ENCODE measurements at regions not wholly inside any gene's neighbourhood (a gene's known extent, or its start where the extent isn't known, plus 50 kb on each side); places are given as distances from the start of the nearest gene placed in this dataset.
A peak's percentile ranks its signal among the peaks of the same experiment; 100 is the strongest.
"Not testable (repeated sequence)": the region's sequence is repeated elsewhere in the genome, so short reads cannot be mapped to it uniquely, and the experiment has no call there.

DNA sequence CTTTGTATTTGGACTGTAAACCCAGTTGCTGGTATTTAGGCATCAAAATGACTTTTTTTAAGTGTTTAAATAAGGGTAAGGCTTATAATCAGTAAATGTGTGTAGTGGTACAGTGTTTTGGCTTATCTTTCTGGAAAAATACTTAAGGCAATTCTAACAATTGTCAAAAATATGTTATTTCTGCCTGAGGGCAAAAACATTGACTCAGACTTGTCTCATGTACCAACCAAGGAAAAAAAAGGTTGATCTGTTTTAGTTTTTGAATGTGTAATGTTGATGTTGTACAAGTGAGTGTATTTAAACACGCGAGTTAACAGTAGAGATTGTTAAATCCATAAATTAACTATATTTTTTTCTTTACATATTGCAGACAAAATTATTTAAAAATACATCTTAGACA is 277.8 kb upstream of the TYRP1 start:
- no peak for DNase-seq

DNA sequence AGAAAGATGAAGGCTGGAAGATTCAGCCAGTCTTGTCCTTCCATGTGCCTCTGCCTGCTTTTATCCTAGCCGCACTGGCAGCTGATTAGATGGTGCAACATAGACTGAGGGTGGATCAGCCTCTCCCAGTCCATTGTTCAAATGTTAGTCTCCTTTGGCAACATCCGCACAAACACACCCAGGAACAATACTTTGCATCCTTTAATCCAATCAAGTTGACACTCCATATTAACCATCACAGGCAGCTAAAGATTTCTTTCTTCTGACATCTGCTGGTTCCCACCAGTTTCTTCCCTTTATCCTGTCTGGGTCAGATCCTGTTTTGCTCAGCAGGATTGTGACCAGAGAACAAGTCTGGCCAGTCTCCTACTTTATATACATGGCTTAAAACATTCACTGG is 276.5 kb upstream of the TYRP1 start:
- no peak for DNase-seq

DNA sequence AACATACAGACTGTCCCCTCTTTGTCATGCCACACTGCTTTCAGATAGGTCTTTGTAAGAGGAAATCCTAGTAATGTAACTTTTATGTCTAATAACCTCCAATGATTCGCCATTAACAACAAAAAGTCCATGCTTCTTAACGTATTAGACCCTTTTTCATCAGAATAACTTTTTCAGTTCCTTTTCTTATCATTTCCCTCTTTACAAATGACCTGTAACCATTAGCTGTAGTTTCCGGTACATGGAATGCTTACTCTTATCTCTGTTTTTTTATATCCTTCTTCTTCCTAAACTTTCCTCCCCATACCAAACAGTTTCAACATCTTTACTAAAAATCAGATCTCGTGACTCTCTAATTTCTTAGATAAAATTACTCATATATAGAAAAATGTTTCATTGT is 268.9 kb upstream of the TYRP1 start:
- DNase-seq = no peak

DNA sequence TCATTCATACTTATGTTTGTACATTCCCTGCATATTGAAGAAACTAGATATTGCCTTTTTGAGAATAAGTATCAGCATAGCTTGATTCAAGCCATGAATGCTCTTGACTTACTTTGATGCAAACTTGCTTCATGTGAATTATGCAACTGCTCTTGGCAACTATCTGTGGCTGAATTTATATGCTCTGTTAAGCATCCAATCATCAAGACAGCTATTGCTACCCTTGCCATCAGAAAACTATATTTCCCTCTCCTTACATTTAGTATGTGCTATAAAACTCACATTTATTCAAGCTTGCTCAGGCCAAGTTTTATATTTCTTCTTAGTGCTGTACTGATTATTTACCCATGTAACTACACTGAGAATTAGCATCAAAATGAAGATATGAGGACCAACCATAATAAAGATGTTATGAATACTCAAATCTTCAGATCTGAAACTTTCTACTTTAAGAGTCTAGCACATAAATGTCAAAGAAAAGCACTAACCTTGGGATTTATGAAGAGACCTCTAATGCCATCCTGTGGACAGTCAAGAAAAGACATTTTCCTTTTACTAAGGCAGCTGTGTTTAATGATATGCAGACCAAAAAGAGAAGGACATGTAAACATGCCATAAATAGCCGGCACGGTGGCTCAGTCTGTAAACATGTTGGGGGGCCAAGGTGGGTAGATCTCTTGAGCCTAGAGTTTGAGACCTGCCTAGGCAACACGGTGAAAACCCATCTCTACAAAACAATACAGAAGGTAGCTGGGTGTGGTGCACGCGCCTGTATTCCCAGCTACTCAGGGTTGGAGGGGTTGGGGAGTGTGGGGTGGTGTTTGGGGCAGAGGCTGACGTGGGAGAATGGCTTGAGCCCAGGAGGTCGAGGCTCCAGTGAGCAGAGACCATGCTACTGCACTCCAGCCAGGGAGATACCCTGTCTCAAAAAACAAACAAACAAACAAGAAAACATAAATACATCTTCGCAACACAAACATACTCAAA is 267.0 kb upstream of the TYRP1 start:
- peak; percentile 7 to 26 (median 8) for DNase-seq

DNA sequence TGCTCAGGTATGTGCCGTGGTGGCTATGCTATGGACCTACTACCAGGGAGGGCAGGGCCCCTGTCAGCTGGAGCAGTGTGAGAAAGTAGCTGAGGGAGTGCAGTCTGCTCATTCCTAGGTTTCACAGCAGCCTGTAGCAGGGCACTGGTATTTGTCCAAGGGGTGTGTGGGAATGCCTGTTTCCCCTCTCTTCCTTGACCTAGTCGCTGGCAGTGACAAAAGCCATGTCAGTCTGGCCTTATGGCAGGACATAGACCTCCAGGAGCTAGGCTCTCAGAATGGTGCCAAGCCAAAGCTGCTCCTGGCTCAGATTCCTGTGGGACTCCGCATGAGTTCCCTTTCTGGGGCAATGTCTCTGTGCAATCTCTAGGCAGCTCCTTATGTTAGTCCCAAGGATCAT is 253.9 kb upstream of the TYRP1 start:
- no peak for DNase-seq

DNA sequence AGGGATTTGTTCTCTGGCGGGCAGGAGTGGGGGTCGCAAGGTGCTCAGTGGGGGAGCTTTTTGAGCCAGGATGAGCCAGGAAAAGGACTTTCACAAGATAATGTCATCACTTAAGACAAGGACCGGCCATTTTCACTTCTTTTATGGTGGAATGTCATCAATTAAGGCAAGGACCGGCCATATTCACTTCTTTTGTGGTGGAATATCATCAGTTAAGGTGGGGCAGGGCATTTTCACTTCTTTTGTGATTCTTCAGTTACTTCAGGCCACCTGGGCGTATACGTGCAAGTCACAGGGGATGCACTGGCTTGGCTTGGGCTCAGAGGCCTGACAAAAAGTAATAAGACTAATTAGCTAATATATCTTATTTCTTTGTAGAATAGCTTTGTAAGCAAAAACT is 252.1 kb upstream of the TYRP1 start:
- not testable (repeated sequence) for DNase-seq

DNA sequence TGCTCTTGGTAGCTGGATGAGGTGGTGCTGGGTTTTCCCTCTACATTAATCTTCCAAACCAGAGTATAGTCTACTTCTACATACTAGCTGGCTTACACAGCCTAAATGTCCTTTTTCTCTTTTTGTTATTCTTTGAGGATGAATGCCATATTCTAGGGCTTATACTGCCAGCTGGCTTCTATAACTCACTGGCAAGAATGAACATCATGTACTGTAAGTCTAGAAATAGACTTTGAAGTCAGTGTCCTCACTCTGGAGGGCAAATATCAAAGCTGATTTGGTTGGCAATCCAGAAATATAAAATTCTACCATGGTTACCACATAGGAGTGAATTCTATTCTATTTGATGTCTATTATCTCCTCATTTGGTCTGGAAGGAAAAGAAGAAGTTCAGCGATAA is 251.7 kb upstream of the TYRP1 start:
- peak in 1 of 3 donors; percentile 10 for DNase-seq

DNA sequence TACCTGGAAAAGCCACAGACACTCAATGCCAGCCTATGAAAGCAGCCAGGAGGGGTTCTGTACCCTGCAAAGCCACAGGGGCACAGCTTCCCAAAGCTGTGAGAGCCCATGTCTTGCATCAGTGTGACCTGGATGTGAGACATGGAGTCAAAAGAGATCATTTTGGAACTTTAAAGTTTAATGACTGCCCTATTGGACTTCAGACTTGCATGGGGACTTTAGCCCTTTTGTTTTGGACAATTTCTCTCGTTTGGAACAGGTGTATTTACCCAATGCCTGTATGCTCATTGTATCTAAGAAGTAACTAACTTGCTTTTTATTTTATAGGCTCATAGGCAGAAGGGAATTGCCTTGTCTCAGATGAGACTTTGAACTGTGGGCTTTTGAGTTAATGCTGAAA is 244.9 kb upstream of the TYRP1 start:
- no peak for DNase-seq

DNA sequence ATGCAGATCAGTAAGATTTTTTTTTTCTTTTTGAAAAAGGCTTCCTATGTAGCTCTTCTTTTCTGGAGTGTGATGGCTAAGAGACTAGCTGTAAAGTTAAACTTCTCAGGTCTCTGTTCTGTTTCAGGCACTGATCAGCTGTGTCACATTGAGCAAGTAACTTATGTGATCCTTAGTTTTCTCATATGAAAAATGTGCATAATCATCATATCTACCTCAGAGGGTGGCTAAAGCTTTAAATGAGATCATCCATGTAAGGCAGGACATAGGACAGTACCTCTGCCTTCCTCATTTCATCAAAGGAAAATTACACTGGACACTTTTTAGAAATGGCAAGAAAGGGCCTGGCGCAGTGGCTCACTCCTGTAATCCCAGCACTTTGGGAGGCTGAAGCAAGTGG is 235.9 kb upstream of the TYRP1 start:
- DNase-seq = no peak

DNA sequence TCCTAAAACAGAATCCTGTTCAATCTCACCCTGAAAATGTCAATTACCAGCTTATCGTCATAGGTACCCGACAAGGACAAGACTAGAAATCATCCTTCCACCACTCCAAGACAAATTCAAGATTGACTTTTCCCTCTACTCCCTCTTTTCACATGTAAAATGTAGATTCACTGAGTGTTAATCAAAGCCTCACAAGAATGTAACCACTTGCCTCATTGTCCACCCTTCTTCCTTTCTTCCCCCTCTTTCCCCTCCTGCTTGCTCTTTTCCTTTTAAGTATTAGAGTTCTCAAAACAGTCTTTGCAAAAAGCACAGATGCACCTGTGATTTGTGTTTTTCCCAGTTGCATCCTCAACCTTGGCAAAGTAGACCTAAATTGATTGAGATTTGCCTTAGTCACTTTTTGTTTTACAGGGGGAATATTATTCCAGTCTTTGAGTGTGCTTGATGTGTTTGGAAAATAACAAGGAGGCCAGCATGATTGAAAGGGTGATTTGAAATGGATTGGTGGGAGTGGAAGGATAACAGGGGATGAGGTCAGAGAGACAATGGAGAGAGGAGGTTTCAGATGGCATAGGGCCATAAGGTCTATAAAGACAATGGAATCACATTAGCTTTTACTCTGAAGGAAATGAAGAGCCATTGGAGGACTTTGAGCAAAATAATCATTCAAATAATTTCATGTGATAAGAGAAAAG is 231.3 kb upstream of the TYRP1 start:
- no peak for DNase-seq

DNA sequence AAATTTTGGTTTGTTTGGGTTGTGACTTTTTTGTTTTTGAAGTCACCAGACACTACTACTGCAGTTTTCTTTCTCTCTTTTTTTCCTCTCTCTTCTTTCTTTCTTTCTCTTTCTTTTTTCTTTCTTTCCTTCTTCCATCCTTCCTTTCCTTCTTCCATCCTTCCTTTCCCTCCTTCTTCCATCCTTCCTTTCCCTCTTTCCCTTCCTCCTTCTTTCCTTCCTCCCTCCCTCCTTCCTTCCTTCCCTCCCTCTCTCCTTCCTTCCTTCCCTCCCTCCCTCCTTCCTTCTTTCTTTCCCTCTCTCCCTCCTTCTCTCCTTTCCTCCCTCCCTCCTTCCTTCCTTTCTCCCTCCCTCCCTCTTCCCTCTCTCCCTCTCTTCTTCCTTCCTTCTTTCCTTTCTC is 230.3 kb upstream of the TYRP1 start:
- no peak for DNase-seq

DNA sequence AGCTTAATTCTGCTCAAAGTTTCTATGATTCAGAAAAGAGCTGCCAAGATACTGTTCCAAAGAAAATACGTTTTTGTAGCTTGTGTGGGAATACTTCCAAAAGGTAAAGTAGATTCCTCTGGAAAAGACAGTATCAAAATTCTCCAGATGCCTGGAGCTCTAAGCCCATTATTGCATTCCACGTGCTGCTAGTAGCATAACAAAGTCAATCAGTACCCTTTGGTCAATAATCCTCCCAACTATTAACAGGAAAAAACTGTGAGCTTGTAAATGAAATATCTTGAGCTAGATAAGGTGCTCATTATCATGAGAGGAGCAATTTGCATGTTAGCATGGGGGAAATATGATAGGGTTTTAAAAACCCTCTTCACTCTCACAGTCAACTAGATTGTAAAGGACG is 229.5 kb upstream of the TYRP1 start:
- no peak for DNase-seq

DNA sequence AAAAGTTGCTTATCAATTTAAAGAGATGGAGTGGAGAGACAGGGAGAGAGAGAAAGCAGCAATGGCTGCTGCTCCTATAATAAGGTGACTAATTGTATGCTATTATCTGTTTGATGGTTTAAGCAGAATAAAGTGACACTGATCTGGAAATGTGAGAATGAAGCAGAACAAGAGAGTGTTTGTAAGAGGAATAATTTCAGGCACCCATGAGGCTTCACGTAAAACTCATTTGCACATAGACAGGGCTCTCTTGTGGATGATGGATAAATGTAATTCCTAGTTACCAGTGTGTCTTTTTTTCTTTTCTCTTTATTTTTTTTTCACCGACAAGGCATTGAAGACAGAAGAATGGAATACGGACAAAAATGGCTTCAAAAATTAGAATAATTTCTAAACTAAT is 228.8 kb upstream of the TYRP1 start:
- DNase-seq = no peak

DNA sequence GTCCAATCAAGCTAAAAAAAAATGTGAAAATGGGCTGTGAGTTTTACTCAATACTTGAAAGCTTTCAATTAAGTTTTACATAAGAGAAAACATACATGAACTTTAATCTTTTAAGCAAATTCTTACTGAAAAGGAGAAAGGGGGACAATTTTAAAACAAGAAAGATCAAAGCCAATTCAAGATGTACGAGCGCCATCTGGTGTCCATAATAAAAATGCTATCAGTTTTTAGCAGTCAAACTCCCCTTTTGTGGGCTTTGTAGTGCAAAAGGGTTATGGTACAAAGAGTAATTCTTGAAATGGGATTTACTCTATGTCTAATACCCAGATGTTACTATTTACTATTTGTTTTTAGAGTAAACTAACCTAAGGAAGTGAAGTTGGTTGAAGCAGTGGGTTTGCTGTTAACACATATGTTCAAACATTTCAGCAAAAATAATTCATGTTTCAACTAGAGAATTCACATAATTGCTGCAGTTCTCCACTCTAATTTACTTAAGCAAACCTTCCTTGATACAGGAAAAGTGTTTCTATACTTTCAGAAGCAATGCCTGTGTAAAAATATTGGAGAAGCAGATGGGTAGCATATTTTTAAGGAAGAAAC is 228.2 kb upstream of the TYRP1 start:
- peak; percentile 16 to 45 (median 34) for DNase-seq

DNA sequence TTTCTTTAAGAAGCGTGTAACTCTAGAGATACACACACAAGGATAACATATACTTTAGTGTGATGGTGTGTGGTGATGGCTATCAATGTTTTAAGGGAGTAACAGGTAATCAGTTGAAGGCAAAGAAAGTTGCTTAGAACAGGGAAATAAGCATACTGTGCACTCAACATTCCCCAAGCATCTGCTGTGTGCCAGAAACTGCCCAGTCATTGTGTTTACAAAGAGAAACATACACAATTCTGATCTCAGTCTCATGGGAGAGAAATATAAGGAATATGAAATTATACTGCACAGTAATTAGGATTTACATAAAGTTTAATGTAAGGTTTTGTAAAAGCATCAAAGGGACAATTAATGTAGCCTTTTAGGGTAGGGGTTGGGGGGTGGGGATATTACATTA is 224.1 kb upstream of the TYRP1 start:
- DNase-seq = no peak

DNA sequence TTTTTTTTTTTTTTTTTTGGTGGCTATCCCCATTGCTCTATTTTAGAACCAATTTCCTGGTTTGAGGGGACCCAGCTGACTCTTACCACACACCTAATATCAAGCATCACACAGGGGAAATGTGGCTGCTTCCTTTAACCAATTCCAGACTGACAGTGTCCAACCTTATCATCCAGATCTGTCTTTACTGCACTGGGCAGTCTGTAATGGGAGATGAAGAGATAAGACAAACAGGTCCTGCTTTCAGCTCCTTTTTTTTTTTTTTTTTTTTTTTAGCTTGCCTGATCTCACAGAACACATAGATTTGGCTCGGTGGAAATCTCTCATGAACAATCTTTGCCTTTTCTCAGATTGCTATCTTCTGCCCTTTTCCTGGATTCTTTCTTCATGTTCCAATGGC is 198.8 kb upstream of the TYRP1 start:
- DNase-seq = no peak

DNA sequence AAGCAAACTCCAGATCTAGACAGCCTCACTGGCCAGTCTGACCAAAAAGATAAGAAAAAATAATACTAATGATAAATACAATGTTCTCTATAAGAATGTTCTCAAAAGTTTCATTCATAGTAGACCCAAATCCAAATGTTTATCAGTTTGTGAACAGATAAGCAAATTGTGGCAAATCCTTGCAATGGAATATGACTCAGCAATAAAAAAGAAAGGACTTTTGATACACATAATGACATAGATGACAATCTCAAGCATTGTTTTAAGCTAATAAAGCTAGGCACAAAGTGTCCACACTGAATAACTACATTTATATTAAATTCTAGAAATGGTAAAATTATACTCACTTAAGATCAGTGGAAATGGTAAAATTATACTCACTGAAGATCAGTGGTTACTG is 195.4 kb upstream of the TYRP1 start:
- no peak for DNase-seq

DNA sequence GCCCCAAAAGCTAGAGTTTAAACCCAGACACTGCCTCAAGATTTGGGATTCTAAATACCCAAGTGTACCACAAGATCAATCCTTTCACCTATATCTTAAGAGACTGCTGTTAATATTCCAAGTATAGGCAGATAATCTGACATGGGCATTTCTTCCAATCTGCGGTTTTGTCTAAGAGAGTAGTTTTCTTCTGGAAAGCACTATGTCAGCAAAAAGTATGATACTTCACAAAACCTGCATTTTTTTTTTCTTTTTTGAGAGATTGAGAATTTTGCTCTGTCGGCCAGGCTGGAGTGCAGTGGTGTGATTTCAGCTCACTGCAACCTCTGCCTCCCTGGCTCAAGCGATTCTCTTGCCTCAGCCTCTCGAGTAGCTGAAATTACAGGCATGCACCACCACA is 190.7 kb upstream of the TYRP1 start:
- DNase-seq = no peak

DNA sequence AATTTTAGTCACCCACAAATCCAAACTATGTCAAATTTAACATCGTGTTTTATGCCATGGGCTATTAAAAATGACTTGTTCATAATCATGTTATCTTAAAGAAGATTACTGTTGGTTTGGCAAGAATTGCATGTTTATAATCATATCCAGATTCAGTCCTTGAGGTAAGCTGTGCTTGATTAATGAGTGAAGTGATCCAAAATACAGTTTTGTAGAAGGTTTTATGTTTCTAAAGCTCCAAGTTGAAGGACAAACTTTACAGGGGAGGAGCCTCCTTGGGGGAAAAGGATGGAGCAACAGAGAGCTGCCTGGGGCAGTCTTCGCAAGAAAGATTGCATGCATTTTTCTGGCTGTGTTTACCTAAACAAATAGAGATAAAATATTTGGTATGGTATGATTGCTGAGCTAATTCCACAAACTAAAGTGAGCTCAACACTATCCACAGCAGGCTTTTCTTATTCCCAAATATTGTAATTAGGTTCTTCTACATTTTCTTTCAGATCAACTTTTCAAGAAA is 189.5 kb upstream of the TYRP1 start:
- peak in 1 of 3 donors; percentile 14 for DNase-seq

DNA sequence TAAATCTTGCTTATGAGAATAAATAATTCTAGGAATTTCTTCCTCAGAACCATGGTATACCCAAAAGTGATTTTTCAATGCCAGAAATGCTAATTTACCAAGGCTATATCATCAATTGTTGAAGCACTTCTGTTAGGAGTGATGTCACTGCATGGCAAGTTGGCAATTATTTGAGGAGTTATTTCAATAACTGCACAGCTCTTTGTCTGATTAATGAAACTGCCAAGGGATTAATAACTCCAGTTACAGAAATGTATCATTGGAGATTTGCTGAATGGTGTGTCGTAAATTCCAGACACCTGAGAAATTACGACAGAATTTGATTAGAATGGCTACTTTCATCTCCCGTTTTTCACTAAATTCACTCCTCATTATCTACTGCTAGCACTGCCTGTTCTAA is 182.6 kb upstream of the TYRP1 start:
- DNase-seq = no peak

DNA sequence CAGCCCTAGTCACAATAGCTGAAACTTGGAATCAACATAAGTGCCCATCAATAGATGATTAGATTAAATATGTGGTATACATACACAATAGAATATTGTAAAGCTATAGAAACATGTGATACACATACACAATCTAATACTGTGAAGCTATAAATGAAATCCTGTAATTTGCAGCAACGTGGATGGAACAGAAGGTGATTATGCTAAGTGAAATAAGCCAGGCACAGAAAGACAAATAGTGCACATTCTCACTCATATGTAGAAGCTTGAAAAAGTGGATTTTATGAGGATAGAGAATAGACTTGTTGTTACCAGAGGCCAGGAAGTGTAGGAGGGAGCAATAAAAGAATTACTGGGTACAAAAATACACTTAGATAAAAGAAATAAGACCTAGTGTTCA is 181.5 kb upstream of the TYRP1 start:
- no peak for DNase-seq

DNA sequence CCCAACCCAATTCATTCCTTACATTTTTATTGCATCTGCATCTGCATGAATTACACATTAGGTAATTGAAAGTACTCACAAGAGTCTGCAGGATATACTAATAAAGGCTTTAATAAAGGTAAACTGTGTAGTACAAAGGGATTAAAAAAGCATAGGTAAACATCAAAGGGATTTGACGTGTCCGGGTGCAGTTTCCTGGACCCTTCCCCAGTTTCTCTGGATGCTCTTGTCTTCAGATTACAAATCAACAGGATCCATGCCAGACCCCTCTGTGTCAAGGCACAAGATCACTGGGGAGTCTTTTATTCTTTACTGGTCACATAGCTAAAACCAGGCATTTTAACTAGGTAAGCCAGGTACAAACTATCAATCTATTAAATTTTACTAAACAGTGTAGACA is 177.2 kb upstream of the TYRP1 start:
- DNase-seq = no peak

DNA sequence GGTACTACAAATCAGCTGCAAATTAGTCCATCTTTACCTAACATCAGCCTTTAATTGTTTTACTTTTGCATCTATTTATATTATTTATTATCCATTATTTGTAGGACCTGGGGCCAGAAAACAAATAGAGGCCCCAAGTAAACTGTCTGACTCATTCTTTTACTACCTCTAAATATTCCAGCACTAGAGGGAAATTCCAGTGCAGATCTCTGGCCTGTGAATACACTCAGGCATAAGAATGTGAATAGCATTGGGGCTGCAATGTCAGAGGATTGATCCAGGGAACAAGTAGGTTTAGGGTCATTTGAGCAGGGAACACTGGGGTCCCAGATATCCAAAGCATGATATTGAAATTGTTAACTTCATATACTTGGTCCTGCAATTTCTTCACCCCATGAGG is 176.6 kb upstream of the TYRP1 start:
- DNase-seq = no peak

All from muscle of back (tissue), 3 donors.